Activated T-helper 1 cell treated with anti-CD3 and anti-CD28 coated beads, Interleukin-12 subunit alpha, Interleukin-12 subunit beta, Interleukin-2, Interleukin-4 antibody, amounts not matched to agents 30 ng/mL and 10 ng/mL and 1 ng/mL, durations not matched to agents 14 hours and 24 hours and 36 hours (primary cell): ENCODE measurements at regions not wholly inside any gene's neighbourhood (a gene's known extent, or its start where the extent isn't known, plus 50 kb on each side); places are given as distances from the start of the nearest gene placed in this dataset.
"Not testable (repeated sequence)": the region's sequence is repeated elsewhere in the genome, so short reads cannot be mapped to it uniquely, and the experiment has no call there.

ENCODE experiments used
- DNase-seq: peaks from one replicate; pipeline ENCODE4 v3.0.0; 2021; ENCODE audit warnings: low spot score
- H3K27ac Mint-ChIP-seq: one replicate; pipeline ENCODE4 v1.8.0; 2021; ENCODE audit warnings: mild to moderate bottlenecking, mixed read lengths
- H3K27me3 Mint-ChIP-seq: one replicate; pipeline ENCODE4 v1.8.0; 2022; ENCODE audit warnings: mild to moderate bottlenecking, moderate library complexity, mixed read lengths; ENCODE audit not compliant: insufficient read depth
- H3K36me3 Mint-ChIP-seq: one replicate; pipeline ENCODE4 v1.8.0; 2021; ENCODE audit warnings: low read depth, mixed read lengths
- H3K4me1 Mint-ChIP-seq: one replicate; pipeline ENCODE4 v1.8.0; 2021; ENCODE audit warnings: low read depth, mixed read lengths
- H3K4me3 Mint-ChIP-seq: one replicate; pipeline ENCODE4 v1.8.0; 2021; ENCODE audit warnings: mild to moderate bottlenecking, moderate library complexity, mixed read lengths
- H3K9me3 Mint-ChIP-seq: one replicate; pipeline ENCODE4 v1.8.0; 2021; ENCODE audit warnings: mixed read lengths
- intact Hi-C: fragments of 100-400 bp; cut with micrococcal nuclease; formaldehyde crosslinking; loops from one replicate; pipeline ENCODE4 v1.15.1; 2024

GRCh38 chr2:35989503-35989902 lies 366.1 kb upstream of the CRIM1 start:
- Mint-ChIP-seq H3K9me3 (peaks cover 5% of the 10 kb centered on the region), H3K4me3 (no peak overlapping the region), H3K36me3 (no peaks in the 10 kb centered on the region), H3K27ac (no peak overlapping the region), H3K4me1 (no peaks in the 10 kb centered on the region), H3K27me3 (peaks cover 8% of the 10 kb centered on the region)
- intact Hi-C loops: no loop called here
- DNase-seq: no peak

- Mint-ChIP-seq H3K36me3 (no peaks in the 10 kb centered on the region), H3K27me3 (peaks cover 7% of the 10 kb centered on the region), H3K4me1 (no peaks in the 10 kb centered on the region), H3K4me3 (no peak overlapping the region), H3K9me3 (peaks cover 3% of the 10 kb centered on the region), H3K27ac (no peak overlapping the region)
- intact Hi-C loops: no loop called here
- DNase-seq: no peak
Measured at GRCh38 chr2:35989040-35989439, 366.5 kb upstream of the CRIM1 start.

GRCh38 chr2:35986871-35987270 lies 368.7 kb upstream of the CRIM1 start:
- peaks cover 7% of the 10 kb centered on the region for H3K27me3 Mint-ChIP-seq
- no peak overlapping the region for H3K4me3 Mint-ChIP-seq
- no peak for DNase-seq
- H3K9me3 Mint-ChIP-seq: peaks cover 3% of the 10 kb centered on the region
- intact Hi-C loops: no loop called here
- H3K36me3 Mint-ChIP-seq: no peaks in the 10 kb centered on the region
- H3K27ac Mint-ChIP-seq: no peak overlapping the region
- H3K4me1 Mint-ChIP-seq: no peaks in the 10 kb centered on the region

GRCh38 chr2:35978218-35978617 lies 377.4 kb upstream of the CRIM1 start:
- peaks cover 4% of the 10 kb centered on the region for H3K4me1 Mint-ChIP-seq
- intact Hi-C loops: loop anchor here (2.0 to 5.0 kb wide), 2 partner anchors 169 to 264 kb away; no protein-coding TSS in a partner anchor
- H3K9me3 Mint-ChIP-seq: no peaks in the 10 kb centered on the region
- no peak overlapping the region for H3K4me3 Mint-ChIP-seq
- no peak for DNase-seq
- no peak overlapping the region for H3K27ac Mint-ChIP-seq
- no peaks in the 10 kb centered on the region for H3K27me3 Mint-ChIP-seq
- H3K36me3 Mint-ChIP-seq: no peaks in the 10 kb centered on the region

- peaks cover 6% of the 10 kb centered on the region for H3K27me3 Mint-ChIP-seq
- H3K4me1 Mint-ChIP-seq: peaks cover 4% of the 10 kb centered on the region
- H3K27ac Mint-ChIP-seq: no peak overlapping the region
- intact Hi-C loops: loop anchor here (5.0 kb wide), 1 partner anchor 266 kb away; no protein-coding TSS in a partner anchor
- H3K36me3 Mint-ChIP-seq: no peaks in the 10 kb centered on the region
- H3K4me3 Mint-ChIP-seq: no peak overlapping the region
- no peaks in the 10 kb centered on the region for H3K9me3 Mint-ChIP-seq
- no peak for DNase-seq
Measured at GRCh38 chr2:35976611-35977010, 379.0 kb upstream of the CRIM1 start.

- no peak overlapping the region for H3K4me3 Mint-ChIP-seq
Measured at GRCh38 chr2:35973737-35974132, 381.8 kb upstream of the CRIM1 start.

GRCh38 chr2:35973132-35973736 lies 382.3 kb upstream of the CRIM1 start:
- H3K27ac Mint-ChIP-seq: no peak overlapping the region
- peaks cover 16% of the 10 kb centered on the region for H3K27me3 Mint-ChIP-seq
- H3K9me3 Mint-ChIP-seq: no peaks in the 10 kb centered on the region
- no peak overlapping the region for H3K4me3 Mint-ChIP-seq
- H3K4me1 Mint-ChIP-seq: no peaks in the 10 kb centered on the region
- no peaks in the 10 kb centered on the region for H3K36me3 Mint-ChIP-seq
- intact Hi-C loops: loop anchor here (1.0 to 5.0 kb wide), 4 partner anchors 350 to 691 kb away; no protein-coding TSS in a partner anchor
- DNase-seq: no peak

More at GRCh38 chr2:35973737-35974132, 381.8 kb upstream of the CRIM1 start:
- no peaks in the 10 kb centered on the region for H3K36me3 Mint-ChIP-seq
- peaks cover 16% of the 10 kb centered on the region for H3K27me3 Mint-ChIP-seq
- no peak overlapping the region for H3K27ac Mint-ChIP-seq
- no peaks in the 10 kb centered on the region for H3K4me1 Mint-ChIP-seq
- intact Hi-C loops: loop anchor here (1.0 to 5.0 kb wide), 4 partner anchors 349 to 691 kb away; no protein-coding TSS in a partner anchor
- H3K9me3 Mint-ChIP-seq: no peaks in the 10 kb centered on the region
- DNase-seq: no peak

- peaks cover 8% of the 10 kb centered on the region for H3K27me3 Mint-ChIP-seq
- H3K27ac Mint-ChIP-seq: no peak overlapping the region
- no peak for DNase-seq
- H3K9me3 Mint-ChIP-seq: no peaks in the 10 kb centered on the region
- intact Hi-C loops: no loop called here
- H3K4me3 Mint-ChIP-seq: no peak overlapping the region
- no peaks in the 10 kb centered on the region for H3K4me1 Mint-ChIP-seq
- no peaks in the 10 kb centered on the region for H3K36me3 Mint-ChIP-seq
Measured at GRCh38 chr2:35963824-35964223, 391.8 kb upstream of the CRIM1 start.

- Mint-ChIP-seq H3K27me3 (peaks cover 8% of the 10 kb centered on the region), H3K27ac (no peak overlapping the region)
Measured at GRCh38 chr2:35963357-35963756, 392.2 kb upstream of the CRIM1 start.

GRCh38 chr2:35962585-35963146 lies 392.9 kb upstream of the CRIM1 start:
- Mint-ChIP-seq H3K36me3 (no peaks in the 10 kb centered on the region), H3K9me3 (no peaks in the 10 kb centered on the region), H3K4me3 (no peak overlapping the region), H3K27ac (no peak overlapping the region), H3K4me1 (no peaks in the 10 kb centered on the region), H3K27me3 (peaks cover 8% of the 10 kb centered on the region)
- intact Hi-C loops: no loop called here
- DNase-seq: no peak

More at GRCh38 chr2:35963357-35963756, 392.2 kb upstream of the CRIM1 start:
- Mint-ChIP-seq H3K4me1 (no peaks in the 10 kb centered on the region), H3K4me3 (no peak overlapping the region), H3K9me3 (no peaks in the 10 kb centered on the region), H3K36me3 (no peaks in the 10 kb centered on the region)
- intact Hi-C loops: no loop called here
- no peak for DNase-seq

- Mint-ChIP-seq H3K9me3 (no peaks in the 10 kb centered on the region), H3K36me3 (no peaks in the 10 kb centered on the region), H3K27ac (no peak overlapping the region), H3K4me1 (no peaks in the 10 kb centered on the region), H3K27me3 (peaks cover 8% of the 10 kb centered on the region), H3K4me3 (no peak overlapping the region)
- intact Hi-C loops: no loop called here
- no peak for DNase-seq
Measured at GRCh38 chr2:35960596-35960995, 395.0 kb upstream of the CRIM1 start.

GRCh38 chr2:35957053-35957452 lies 398.5 kb upstream of the CRIM1 start:
- H3K27ac Mint-ChIP-seq, H3K9me3 Mint-ChIP-seq, H3K4me3 Mint-ChIP-seq, DNase-seq, H3K27me3 Mint-ChIP-seq, H3K36me3 Mint-ChIP-seq, H3K4me1 Mint-ChIP-seq, intact Hi-C loops: not testable (repeated sequence)

GRCh38 chr2:35946478-35946877 lies 409.1 kb upstream of the CRIM1 start:
- intact Hi-C loops: no loop called here
- no peaks in the 10 kb centered on the region for H3K9me3 Mint-ChIP-seq
- H3K4me3 Mint-ChIP-seq: no peak overlapping the region

More at GRCh38 chr2:35946478-35946877, 409.1 kb upstream of the CRIM1 start:
- Mint-ChIP-seq H3K27me3 (peaks cover 7% of the 10 kb centered on the region), H3K4me1 (no peaks in the 10 kb centered on the region), H3K27ac (no peak overlapping the region), H3K36me3 (no peaks in the 10 kb centered on the region)
- no peak for DNase-seq
